C4-2B (cell line): ENCODE measurements at regions not wholly inside any gene's neighbourhood (a gene's known extent, or its start where the extent isn't known, plus 50 kb on each side); places are given as distances from the start of the nearest gene placed in this dataset.

Experiments
- H3K27ac ChIP-seq: fragments of 450-650 bp; 2 replicates; pipeline ENCODE4 v1.5.1; 2017
- ZFX ChIP-seq: fragments of 450-650 bp; IDR thresholded peaks from 2 replicates; pipeline ENCODE4 v1.6.1; 2017
- TF ChIP-seq, protein P1 (sequence below): fragments of 450-650 bp; conservative IDR thresholded peaks from 2 replicates; pipeline ENCODE4 v1.5.1; 2017; ENCODE audit warnings: mild to moderate bottlenecking

- H3K27ac ChIP-seq, result no peak overlapping the region
- TF ChIP-seq ZFX, result no peak
- TF ChIP-seq, protein P1, sequence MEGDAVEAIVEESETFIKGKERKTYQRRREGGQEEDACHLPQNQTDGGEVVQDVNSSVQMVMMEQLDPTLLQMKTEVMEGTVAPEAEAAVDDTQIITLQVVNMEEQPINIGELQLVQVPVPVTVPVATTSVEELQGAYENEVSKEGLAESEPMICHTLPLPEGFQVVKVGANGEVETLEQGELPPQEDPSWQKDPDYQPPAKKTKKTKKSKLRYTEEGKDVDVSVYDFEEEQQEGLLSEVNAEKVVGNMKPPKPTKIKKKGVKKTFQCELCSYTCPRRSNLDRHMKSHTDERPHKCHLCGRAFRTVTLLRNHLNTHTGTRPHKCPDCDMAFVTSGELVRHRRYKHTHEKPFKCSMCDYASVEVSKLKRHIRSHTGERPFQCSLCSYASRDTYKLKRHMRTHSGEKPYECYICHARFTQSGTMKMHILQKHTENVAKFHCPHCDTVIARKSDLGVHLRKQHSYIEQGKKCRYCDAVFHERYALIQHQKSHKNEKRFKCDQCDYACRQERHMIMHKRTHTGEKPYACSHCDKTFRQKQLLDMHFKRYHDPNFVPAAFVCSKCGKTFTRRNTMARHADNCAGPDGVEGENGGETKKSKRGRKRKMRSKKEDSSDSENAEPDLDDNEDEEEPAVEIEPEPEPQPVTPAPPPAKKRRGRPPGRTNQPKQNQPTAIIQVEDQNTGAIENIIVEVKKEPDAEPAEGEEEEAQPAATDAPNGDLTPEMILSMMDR, result no peak
These were observed 213.7 kb downstream of the HTR7 start for GRCh38 chr10:90644165-90644564.

- no peak overlapping the region for H3K27ac ChIP-seq
- TF ChIP-seq ZFX, result no peak
- TF ChIP-seq, protein P1, result no peak
These were observed 207.0 kb downstream of the HTR7 start for GRCh38 chr10:90650858-90651257.

- H3K27ac ChIP-seq, result no peak overlapping the region
- TF ChIP-seq ZFX, result no peak
- TF ChIP-seq, protein P1, result peak; percentile 75
These were observed 205.3 kb downstream of the HTR7 start for GRCh38 chr10:90652519-90652918.

DNA sequence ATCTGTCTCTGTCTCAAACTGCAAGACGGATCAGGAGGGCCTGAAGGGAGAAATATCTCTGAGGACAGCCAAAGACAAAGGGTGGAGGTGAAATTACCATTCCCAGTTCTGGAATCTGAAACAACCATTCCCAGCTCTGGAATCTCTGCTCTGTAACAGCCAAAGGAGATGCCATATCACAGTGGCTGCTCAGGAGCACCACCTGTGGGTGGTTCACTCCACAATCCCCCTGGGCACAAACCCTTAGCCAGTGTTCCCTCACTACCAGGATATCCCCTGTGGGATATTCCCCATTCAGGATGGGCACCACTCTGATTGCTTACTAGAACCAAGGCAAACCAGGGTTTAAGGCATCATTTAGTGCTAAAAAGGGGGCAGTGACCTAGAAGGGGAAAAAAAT, 199.0 kb downstream of the HTR7 start:
- TF ChIP-seq ZFX, result no peak
- TF ChIP-seq, protein P1, result peak; percentile 53
- no peak overlapping the region for H3K27ac ChIP-seq

- TF ChIP-seq, protein P1, result no peak
- no peak for TF ChIP-seq ZFX
- no peak overlapping the region for H3K27ac ChIP-seq
These were observed 191.8 kb downstream of the HTR7 start for GRCh38 chr10:90665905-90666662.

- no peak overlapping the region for H3K27ac ChIP-seq
These were observed 183.4 kb downstream of the HTR7 start for GRCh38 chr10:90674461-90674860.

GRCh38 chr10:90674928-90675327, 182.9 kb downstream of the HTR7 start:
- H3K27ac ChIP-seq, result no peak overlapping the region

More at GRCh38 chr10:90674461-90674860, 183.4 kb downstream of the HTR7 start:
- TF ChIP-seq ZFX, result no peak
- TF ChIP-seq, protein P1, result no peak

GRCh38 chr10:90675621-90676020, 182.2 kb downstream of the HTR7 start:
- H3K27ac ChIP-seq, result no peak overlapping the region
- TF ChIP-seq ZFX, result no peak
- TF ChIP-seq, protein P1, result no peak

More at GRCh38 chr10:90674928-90675327, 182.9 kb downstream of the HTR7 start:
- TF ChIP-seq ZFX, result no peak
